DOHH2 (cell line): ENCODE measurements at regions not wholly inside any gene's neighbourhood (a gene's known extent, or its start where the extent isn't known, plus 50 kb on each side); places are given as distances from the start of the nearest gene placed in this dataset.

ENCODE experiments used
- H3F3A ChIP-seq: fragments of 200-600 bp; sonication (generic), shearing (Covaris generic); 2 replicates; pipeline ENCODE4 v1.6.0; 2016; ENCODE audit warnings: antibody characterized with exemption, mild to moderate bottlenecking; ENCODE audit not compliant: control insufficient read depth, insufficient read depth
- H3K27ac ChIP-seq: fragments of 200-600 bp; sonication (generic); 2 replicates; pipeline ENCODE4 v1.5.1; 2014; ENCODE audit warnings: low read depth, mild to moderate bottlenecking, low read length, moderate library complexity
- H3K27me3 ChIP-seq: fragments of 200-600 bp; sonication (generic); 2 replicates; pipeline ENCODE4 v1.6.1; 2014; ENCODE audit warnings: mild to moderate bottlenecking, low read length, mixed read lengths; ENCODE audit not compliant: control insufficient read depth
- H3K36me3 ChIP-seq: fragments of 200-600 bp; sonication (generic); 2 replicates; pipeline ENCODE4 v1.6.1; 2014; ENCODE audit warnings: mild to moderate bottlenecking, low read length, moderate library complexity, mixed read lengths; ENCODE audit not compliant: control insufficient read depth
- H3K4me1 ChIP-seq: fragments of 200-600 bp; sonication (generic); 2 replicates; pipeline ENCODE4 v1.6.1; 2014; ENCODE audit warnings: mild to moderate bottlenecking, low read length, mixed read lengths; ENCODE audit not compliant: control insufficient read depth
- H3K4me2 ChIP-seq: fragments of 200-600 bp; sonication (generic); 2 replicates; pipeline ENCODE4 v1.6.0; 2014; ENCODE audit warnings: mild to moderate bottlenecking, low read length, moderate library complexity
- H3K4me3 ChIP-seq: fragments of 200-600 bp; sonication (generic); 2 replicates; pipeline ENCODE4 v1.5.1; 2014; ENCODE audit warnings: mild to moderate bottlenecking, low read length, mixed read lengths
- H3K79me2 ChIP-seq: fragments of 200-600 bp; sonication (generic); 2 replicates; pipeline ENCODE4 v1.6.1; 2014; ENCODE audit warnings: mild to moderate bottlenecking, low read length, mixed read lengths; ENCODE audit not compliant: control insufficient read depth
- H3K9me2 ChIP-seq: fragments of 200-600 bp; sonication (generic); replicated peaks from 2 replicates; pipeline ENCODE4 v1.6.1; 2014; ENCODE audit warnings: mild to moderate bottlenecking, low read length, mixed read lengths; ENCODE audit not compliant: control insufficient read depth
- H3K9me3 ChIP-seq: fragments of 200-600 bp; sonication (generic); 2 replicates; pipeline ENCODE4 v1.6.1; 2014; ENCODE audit warnings: antibody characterized with exemption, low read length, mixed read lengths; ENCODE audit not compliant: control insufficient read depth, insufficient read depth
- H4K20me1 ChIP-seq: fragments of 200-600 bp; sonication (generic); 2 replicates; pipeline ENCODE4 v1.6.0; 2014; ENCODE audit warnings: low read depth, mild to moderate bottlenecking, antibody characterized with exemption, low read length, moderate library complexity; ENCODE audit not compliant: control insufficient read depth, insufficient read depth
- EZH2phosphoT487 ChIP-seq: fragments of 200-600 bp; sonication (generic); IDR thresholded peaks from 2 replicates; pipeline ENCODE4 v1.6.1; 2017; ENCODE audit warnings: borderline replicate concordance, mild to moderate bottlenecking, antibody characterized with exemption, low read length, moderate library complexity, mixed read lengths
- TF ChIP-seq, protein P1 (sequence below): fragments of 200-600 bp; sonication (generic); IDR thresholded peaks from one replicate; pipeline ENCODE4 v1.5.1; 2014; ENCODE audit warnings: antibody characterized with exemption, mild to moderate bottlenecking, low read depth, low read length; ENCODE audit not compliant: poor library complexity, severe bottlenecking

DNA sequence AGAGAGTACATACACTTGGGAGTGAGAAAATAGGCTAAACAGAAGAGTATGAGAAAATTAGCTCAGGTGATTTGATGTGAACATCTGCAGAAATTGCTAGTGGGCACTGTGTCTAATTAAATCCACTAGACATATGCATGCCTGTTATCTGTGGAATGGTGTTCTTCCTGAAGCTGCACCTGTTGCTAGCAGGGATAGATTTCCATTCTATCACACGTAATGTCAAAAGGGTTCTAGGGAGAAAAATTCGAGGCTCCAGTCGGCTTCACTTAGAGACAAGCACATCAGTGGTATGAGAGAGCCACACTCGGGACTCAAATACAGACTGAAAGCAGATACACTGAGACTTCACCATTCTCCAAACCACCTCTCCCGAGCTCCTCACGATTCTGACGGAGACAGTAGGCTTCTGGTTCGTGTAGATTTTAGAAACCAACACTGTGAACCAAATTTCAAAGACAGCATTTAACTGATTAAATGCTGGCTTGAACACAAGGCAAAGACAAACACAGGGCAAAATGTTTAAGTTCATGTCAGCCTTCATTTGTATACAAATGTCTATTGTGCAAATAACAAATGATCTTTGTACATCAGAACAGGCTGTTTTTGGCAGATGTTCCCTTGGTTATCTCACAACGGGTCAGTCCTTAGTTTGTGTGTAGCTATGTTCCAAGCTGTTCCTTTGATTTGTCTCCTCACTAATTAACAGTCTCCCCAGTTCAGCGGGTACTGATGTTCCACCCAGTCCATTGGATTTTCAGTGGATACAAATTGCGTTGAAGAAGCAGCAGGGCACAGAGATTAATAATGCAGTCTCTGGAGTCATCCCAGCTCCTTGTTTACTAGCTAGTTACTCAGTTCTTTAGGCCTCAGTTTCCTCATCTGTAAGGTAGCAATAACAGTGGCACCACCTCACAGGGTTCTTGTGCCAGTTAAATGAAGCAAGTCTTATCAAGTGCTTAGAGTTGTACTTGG is 131.0 kb upstream of the IFNGR1 start:
- H4K20me1 ChIP-seq, result no peaks in the 10 kb centered on the region
- H3K79me2 ChIP-seq, result no peaks in the 10 kb centered on the region
- peaks cover 15% of the 10 kb centered on the region for H3K4me1 ChIP-seq
- H3K9me2 ChIP-seq, result no peaks in the 10 kb centered on the region
- H3F3A ChIP-seq, result no peaks in the 10 kb centered on the region
- H3K27me3 ChIP-seq, result no peaks in the 10 kb centered on the region
- no peak overlapping the region for H3K4me2 ChIP-seq
- no peak overlapping the region for H3K27ac ChIP-seq
- H3K4me3 ChIP-seq, result no peak overlapping the region
- H3K9me3 ChIP-seq, result no peaks in the 10 kb centered on the region
- TF ChIP-seq, protein P1, sequence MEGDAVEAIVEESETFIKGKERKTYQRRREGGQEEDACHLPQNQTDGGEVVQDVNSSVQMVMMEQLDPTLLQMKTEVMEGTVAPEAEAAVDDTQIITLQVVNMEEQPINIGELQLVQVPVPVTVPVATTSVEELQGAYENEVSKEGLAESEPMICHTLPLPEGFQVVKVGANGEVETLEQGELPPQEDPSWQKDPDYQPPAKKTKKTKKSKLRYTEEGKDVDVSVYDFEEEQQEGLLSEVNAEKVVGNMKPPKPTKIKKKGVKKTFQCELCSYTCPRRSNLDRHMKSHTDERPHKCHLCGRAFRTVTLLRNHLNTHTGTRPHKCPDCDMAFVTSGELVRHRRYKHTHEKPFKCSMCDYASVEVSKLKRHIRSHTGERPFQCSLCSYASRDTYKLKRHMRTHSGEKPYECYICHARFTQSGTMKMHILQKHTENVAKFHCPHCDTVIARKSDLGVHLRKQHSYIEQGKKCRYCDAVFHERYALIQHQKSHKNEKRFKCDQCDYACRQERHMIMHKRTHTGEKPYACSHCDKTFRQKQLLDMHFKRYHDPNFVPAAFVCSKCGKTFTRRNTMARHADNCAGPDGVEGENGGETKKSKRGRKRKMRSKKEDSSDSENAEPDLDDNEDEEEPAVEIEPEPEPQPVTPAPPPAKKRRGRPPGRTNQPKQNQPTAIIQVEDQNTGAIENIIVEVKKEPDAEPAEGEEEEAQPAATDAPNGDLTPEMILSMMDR, result no peak
- TF ChIP-seq EZH2phosphoT487, result no peak
- H3K36me3 ChIP-seq, result no peaks in the 10 kb centered on the region

DNA sequence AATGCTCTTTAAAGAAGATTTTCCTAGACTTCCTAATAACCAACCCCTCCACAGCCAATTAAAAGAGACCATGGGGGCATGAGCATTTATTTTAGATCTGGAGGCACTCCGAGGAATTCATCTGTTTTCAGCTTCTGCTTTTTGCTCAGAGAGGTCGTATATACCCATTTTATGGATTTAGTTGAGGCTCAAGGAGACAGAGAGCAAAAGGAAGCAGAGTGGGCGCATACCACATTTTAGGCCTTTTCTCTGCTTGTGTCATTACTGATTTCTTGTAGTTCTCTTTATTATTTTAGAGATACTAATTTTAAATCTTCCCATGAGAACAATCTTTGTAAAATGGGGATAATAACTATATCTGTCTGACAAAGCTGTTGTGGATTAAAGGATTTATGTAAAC is 129.6 kb upstream of the IFNGR1 start:
- peaks cover 11% of the 10 kb centered on the region for H3K4me1 ChIP-seq
- no peaks in the 10 kb centered on the region for H3K36me3 ChIP-seq
- H3K4me2 ChIP-seq, result no peak overlapping the region
- no peak overlapping the region for H3K27ac ChIP-seq
- no peaks in the 10 kb centered on the region for H3K27me3 ChIP-seq
- no peaks in the 10 kb centered on the region for H3K79me2 ChIP-seq
- H3F3A ChIP-seq, result no peaks in the 10 kb centered on the region
- H4K20me1 ChIP-seq, result no peaks in the 10 kb centered on the region
- no peak overlapping the region for H3K4me3 ChIP-seq
- H3K9me3 ChIP-seq, result no peaks in the 10 kb centered on the region
- TF ChIP-seq EZH2phosphoT487, result no peak
- TF ChIP-seq, protein P1, result no peak
- no peaks in the 10 kb centered on the region for H3K9me2 ChIP-seq

DNA sequence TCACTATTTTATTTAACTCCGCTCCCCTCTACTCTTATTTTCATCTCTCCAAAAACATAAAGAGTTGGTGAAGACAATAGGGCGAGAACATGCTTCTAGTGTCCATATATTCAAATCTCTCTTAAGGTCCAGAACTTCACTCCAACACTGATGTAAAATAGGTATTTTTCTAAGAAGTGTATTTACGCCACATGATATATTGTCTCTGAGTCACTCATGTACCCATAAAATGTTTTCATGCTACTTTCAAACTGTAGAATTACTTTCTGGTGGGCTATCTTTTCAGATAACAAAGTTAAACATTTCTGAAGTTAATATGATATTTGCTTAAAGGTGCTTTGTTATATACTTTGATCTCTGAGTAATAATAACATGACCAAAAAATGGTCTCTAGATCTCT is 124.1 kb upstream of the IFNGR1 start:
- Histone ChIP-seq H3F3A (no peaks in the 10 kb centered on the region), H4K20me1 (no peaks in the 10 kb centered on the region)
- TF ChIP-seq, protein P1, result no peak
- no peak for TF ChIP-seq EZH2phosphoT487

More for the DNA sequence above, 124.1 kb upstream of the IFNGR1 start:
- Histone ChIP-seq H3K27me3 (no peaks in the 10 kb centered on the region), H3K9me3 (no peaks in the 10 kb centered on the region), H3K4me1 (peaks cover 10% of the 10 kb centered on the region), H3K36me3 (no peaks in the 10 kb centered on the region), H3K9me2 (no peaks in the 10 kb centered on the region), H3K27ac (no peak overlapping the region), H3K4me2 (no peak overlapping the region), H3K79me2 (no peaks in the 10 kb centered on the region), H3K4me3 (no peak overlapping the region)
